A549 (cell line): ENCODE measurements at regions not wholly inside any gene's neighbourhood (a gene's known extent, or its start where the extent isn't known, plus 50 kb on each side); places are given as distances from the start of the nearest gene placed in this dataset.

Source experiments
- HOXA7 ChIP-seq: fragments of 250-450 bp; sonication (Bioruptor Pico); IDR thresholded peaks from 2 replicates; pipeline ENCODE4 v1.5.0; 2020; ENCODE audit warnings: mild to moderate bottlenecking, moderate library complexity
- TF ChIP-seq, protein P1 (sequence below): fragments of >200 bp; sonication (Bioruptor Twin); formaldehyde crosslinking; IDR thresholded peaks from 3 replicates; pipeline ENCODE4 v1.5.1; 2016

DNA sequence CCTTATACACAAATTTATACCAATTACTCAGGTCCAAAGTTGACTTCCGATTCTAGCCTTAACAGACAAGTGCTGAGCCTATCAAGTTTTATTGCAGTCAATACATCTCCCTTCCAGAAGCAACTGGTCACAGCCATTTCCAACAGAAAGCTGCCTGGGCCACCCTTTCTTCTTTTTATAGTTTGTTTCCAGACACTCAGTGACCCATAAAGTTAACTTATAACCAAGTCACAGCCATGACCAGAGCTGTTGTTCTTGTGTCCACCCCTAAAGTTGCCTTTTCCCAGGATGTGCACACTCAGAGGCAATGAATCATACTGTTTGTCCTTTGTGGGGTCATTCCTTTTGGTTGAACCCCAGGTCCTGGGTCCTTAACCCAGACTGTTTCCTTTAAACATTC is 89.9 kb downstream of the CD83 start:
- TF ChIP-seq, protein P1, sequence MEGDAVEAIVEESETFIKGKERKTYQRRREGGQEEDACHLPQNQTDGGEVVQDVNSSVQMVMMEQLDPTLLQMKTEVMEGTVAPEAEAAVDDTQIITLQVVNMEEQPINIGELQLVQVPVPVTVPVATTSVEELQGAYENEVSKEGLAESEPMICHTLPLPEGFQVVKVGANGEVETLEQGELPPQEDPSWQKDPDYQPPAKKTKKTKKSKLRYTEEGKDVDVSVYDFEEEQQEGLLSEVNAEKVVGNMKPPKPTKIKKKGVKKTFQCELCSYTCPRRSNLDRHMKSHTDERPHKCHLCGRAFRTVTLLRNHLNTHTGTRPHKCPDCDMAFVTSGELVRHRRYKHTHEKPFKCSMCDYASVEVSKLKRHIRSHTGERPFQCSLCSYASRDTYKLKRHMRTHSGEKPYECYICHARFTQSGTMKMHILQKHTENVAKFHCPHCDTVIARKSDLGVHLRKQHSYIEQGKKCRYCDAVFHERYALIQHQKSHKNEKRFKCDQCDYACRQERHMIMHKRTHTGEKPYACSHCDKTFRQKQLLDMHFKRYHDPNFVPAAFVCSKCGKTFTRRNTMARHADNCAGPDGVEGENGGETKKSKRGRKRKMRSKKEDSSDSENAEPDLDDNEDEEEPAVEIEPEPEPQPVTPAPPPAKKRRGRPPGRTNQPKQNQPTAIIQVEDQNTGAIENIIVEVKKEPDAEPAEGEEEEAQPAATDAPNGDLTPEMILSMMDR: no peak
- no peak for TF ChIP-seq HOXA7 (CRISPR knock-in tag)
